ENCODE measurements at regions not wholly inside any gene's neighbourhood (a gene's known extent, or its start where the extent isn't known, plus 50 kb on each side); places are given as distances from the start of the nearest gene placed in this dataset.
"Not testable (repeated sequence)": the region's sequence is repeated elsewhere in the genome, so short reads cannot be mapped to it uniquely, and the experiment has no call there.

GRCh38 chr4:177948853-177949252 lies 506.6 kb upstream of the AGA start:
- no peak for DNase-seq (ENCODE audit: low read depth in 2 of 2)

- DNase-seq (ENCODE audit: low read depth in 2 of 2) = no peak
Observed at GRCh38 chr4:177951026-177951425, 508.8 kb upstream of the AGA start.

GRCh38 chr4:177952723-177953122 lies 510.5 kb upstream of the AGA start:
- no peak for DNase-seq (ENCODE audit: low read depth in 2 of 2)

- no peak for DNase-seq (ENCODE audit: low read depth in 2 of 2)
Observed at GRCh38 chr4:177957596-177958360, 515.5 kb upstream of the AGA start.

DNA sequence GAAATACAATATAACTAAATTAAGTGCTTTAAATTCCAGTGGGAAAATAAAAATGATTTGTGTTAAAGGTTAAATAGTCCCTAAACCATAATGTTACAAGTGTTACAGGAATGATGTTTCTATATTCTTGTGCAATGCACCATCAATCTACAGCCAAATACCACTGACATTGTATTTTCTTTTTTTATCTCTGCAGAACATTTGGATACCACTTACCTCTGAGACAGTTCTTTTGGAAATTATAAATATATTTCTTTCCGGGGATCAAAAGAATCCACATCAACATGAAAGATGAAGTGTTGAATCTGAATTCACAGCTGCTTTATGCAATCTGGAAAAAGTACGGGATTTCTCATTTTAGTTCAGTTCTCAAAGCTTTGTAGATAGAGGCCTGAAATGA lies 518.3 kb upstream of the AGA start:
- DNase-seq (ENCODE audit: low read depth in 2 of 2) = no peak

DNA sequence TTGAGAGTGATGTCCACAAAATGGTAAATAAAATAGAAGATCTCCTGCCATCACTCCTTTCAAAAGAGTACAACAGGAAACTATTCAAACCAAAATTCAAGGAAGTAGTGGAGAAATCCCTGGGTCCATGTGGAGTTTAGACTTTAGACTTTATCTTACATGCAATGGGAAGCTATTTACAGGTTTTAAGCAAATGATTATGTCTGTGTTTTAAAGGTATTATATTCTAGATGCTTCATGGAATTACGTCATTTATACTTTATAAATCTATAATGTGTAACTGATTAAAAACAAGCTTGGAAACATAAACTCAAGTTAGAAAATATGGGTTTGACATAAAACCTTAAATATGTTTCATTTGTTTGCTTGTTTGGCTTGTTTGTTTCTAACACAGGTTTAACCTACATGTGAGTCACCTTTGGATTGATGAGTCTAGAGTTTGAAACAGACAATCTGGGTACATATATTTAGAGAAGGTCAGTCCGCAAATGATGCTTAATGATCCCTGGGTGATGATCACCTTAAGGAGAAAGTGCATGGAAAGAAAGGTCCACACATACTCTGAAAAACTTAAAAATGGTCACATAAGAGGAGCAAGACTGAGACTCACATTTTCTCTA lies 519.6 kb upstream of the AGA start:
- no peak for DNase-seq (ENCODE audit: low read depth in 2 of 2)

- DNase-seq (ENCODE audit: low read depth in 2 of 2) = no peak
Observed at GRCh38 chr4:177964061-177964460, 521.8 kb upstream of the AGA start.

DNA sequence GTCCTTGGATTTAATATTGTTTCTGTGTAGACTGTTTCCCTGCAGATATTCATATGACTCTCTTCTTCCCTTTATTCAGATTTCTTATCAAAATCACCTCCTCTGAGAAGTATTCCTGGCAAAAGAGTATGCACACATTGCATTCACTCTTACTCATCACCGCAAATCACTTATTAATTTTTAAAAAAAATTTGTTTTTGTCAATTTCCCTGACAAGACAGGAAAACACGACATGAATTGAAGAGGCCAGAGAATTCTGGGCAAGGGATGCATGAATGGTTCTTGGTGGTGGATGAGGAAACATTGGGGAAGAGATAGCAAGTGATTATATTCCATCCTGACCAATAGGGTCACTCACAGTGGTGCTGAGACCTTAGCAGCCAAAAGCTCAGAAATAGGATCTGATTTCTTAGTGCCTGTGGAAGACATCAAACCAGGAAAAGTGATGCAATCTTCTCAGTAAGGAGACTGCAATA lies 522.5 kb upstream of the AGA start:
- no peak for DNase-seq (ENCODE audit: low read depth in 2 of 2)

DNA sequence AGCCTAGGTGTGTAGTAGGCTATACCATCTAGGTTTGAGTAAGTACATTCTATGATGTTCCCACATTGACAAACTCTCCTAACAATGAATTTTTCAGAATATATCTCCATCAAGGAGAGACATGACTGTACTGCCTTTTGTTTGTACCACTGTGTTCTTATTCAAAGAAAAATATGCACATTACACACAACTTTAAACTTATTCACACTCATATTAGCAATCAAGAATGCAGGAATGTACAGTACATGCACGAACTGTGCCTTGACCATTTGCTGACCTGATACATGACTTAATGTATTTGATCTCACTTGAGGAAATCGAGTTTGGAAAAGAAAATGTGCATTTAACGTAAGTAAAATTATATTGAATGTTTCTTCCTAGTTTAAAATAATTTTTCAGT lies 525.1 kb upstream of the AGA start:
- DNase-seq (ENCODE audit: low read depth in 2 of 2) = no peak

GRCh38 chr4:177968817-177969442 lies 526.7 kb upstream of the AGA start:
- DNase-seq (ENCODE audit: low read depth in 2 of 2) = no peak

DNA sequence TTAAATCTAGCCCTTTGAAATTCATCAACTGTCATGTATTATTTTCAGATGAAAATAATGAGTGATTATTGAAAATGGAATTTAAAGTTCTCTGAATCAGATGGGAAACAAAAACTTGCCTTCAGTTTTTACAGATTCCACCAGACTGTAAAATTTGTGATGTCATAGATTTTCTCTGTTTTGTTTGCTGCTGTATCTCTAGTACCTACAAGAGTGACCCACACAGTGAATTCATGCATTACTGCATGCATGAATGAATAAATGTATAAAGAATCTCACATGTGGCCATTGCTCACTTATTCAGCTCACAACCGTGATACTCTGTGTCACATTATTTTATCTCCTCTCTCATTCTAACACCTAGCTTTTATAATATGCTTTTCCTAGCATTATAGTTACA lies 532.2 kb upstream of the AGA start:
- DNase-seq (ENCODE audit: low read depth in 2 of 2) = no peak

GRCh38 chr4:177975315-177975987 lies 533.2 kb upstream of the AGA start:
- DNase-seq (ENCODE audit: low read depth in 2 of 2) = no peak

GRCh38 chr4:177986236-177986635 lies 544.0 kb upstream of the AGA start:
- DNase-seq (ENCODE audit: low read depth in 2 of 2) = no peak

- no peak for DNase-seq (ENCODE audit: low read depth in 2 of 2)
Observed at GRCh38 chr4:177987896-177988295, 545.7 kb upstream of the AGA start.

DNA sequence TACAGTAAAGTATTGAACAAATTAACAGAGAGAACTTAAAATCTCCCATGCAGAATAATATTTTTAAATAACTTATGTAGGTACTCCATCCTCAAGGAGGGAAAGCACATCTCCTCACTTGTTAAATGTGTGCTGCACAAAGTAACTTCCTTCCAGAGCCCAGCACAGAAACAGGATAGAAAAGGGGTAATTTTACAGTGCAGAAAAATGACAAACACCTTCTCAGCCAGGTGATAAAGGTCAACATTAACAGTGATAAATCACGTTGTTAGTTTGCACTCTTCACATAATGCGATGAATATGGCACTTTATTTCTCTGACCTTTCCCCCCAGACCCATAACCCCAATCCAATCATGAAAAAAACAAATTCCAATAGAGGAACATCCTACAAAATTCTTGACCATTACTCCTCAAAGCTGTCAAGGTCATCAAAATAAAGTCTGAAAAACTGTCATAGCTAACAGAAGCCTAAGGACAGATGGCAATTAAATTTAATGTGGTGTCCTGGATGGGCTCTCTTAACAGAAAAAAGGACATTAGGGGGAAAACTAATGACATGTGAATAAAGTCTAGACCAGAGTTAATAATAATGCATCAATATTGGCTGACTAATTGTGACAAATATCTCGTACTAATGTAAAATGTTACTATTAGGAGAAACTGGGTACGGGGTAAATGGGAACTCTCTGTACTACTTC lies 547.4 kb upstream of the AGA start:
- DNase-seq (ENCODE audit: low read depth in 2 of 2) = no peak

- no peak for DNase-seq (ENCODE audit: low read depth in 2 of 2)
Observed at GRCh38 chr4:178003098-178003657, 560.9 kb upstream of the AGA start.

GRCh38 chr4:178010596-178010995 lies 568.4 kb upstream of the AGA start:
- DNase-seq (ENCODE audit: low read depth in 2 of 2) = no peak

DNA sequence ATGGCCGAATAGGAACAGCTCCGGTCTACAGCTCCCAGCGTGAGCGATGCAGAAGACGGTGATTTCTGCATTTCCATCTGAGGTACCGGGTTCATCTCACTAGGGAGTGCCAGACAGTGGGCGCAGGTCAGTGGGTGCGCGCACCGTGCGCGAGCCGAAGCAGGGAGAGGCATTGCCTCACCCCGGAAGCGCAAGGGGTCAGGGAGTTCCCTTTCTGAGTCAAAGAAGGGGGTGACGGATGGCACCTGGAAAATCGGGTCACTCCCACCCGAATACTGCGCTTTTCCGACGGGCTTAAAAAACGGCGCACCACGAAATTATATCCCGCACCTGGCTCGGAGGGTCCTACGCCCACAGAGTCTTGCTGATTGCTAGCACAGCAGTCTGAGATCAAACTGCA lies 572.8 kb upstream of the AGA start:
- DNase-seq (ENCODE audit: low read depth in 2 of 2) = not testable (repeated sequence)

DNA sequence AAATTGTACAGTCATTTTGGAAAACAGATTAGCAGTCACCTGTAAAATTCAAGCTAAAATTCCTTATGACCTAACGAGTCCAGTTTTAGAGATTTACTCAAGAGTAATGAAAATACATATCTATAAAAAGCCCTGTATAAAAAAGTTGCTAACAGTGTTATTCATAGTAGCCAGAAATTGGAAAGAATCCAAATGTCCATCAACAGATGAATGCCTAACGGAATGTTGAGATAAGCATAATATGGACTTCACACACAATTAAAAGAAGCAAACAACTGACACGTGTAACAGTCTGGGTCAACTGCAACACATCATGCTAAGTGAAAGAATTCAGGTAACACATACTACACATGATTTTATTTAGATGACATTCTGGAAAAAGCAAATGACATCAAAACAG lies 584.8 kb upstream of the AGA start:
- DNase-seq (ENCODE audit: low read depth in 2 of 2) = no peak

DNA sequence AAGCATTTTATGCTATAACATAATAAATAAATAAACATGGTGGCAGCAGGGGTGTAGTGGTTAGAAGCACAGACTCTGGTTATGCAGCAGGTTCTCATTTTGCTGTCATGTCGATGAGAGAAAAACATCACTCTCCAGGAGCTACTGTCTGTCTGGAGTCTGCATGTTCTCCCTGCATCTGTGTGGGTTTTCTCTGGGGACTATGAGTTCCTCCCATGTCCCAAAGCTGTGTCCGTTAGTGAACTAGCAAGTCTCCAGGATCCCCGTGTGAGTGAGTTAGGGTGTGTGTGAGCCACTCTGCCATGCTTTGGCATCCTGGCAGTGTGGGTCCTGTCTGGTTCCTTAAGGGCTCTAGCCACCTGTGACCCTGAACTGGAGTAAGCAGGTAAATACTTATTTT lies 585.6 kb upstream of the AGA start:
- no peak for DNase-seq (ENCODE audit: low read depth in 2 of 2)

DNA sequence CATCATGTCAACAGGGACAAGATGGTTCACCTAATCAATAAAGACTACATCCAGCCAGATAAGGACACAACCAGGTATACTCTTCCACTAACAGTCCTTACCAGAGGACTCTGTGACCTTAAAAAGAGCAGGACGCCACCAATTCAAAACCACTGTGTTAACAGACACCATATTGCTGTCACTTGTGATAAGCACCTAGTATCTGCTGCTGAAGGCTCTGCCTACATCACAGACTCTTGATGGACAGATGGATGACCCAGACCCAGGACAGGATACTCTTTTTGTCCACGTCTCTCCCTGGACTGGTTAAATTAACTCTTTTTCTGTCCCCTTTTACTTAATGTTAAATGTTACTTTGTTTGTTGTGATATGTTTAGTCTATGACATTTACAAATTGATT lies 586.2 kb upstream of the AGA start:
- no peak for DNase-seq (ENCODE audit: low read depth in 2 of 2)

Data from stimulated activated CD4-positive, alpha-beta T cell treated with anti-CD3 and anti-CD28 coated beads, Interleukin-1b, Interleukin-23, amount 100 ng/mL, for 4 hours (primary cell).